ENCODE measurements at regions not wholly inside any gene's neighbourhood (a gene's known extent, or its start where the extent isn't known, plus 50 kb on each side); places are given as distances from the start of the nearest gene placed in this dataset.

GRCh38 chr13:81671064-81671463 lies 1330.1 kb upstream of the SPRY2 start:
- Histone ChIP-seq H3K36me3 (replicated peaks) (no peaks in the 10 kb centered on the region), H3K4me3 (ENCODE audit: low read depth, low read length) (no peak overlapping the region), H3K27me3 (replicated peaks) (no peaks in the 10 kb centered on the region), H3K27ac (no peak overlapping the region)
- no peak for TF ChIP-seq CTCF (IDR thresholded peaks at IDR 0.05; ENCODE audit: low read depth, low read length, missing control alignments)
- no peak for DNase-seq
- in situ Hi-C loops (cut with HindIII; ENCODE audit: low pct_ligation_motif_present, low sequenced_read_pairs), result no loop called here

GRCh38 chr13:81670048-81670447 lies 1329.1 kb upstream of the SPRY2 start:
- DNase-seq, result no peak
- Histone ChIP-seq H3K36me3 (replicated peaks) (no peaks in the 10 kb centered on the region), H3K27ac (no peak overlapping the region), H3K27me3 (replicated peaks) (no peaks in the 10 kb centered on the region), H3K4me3 (ENCODE audit: low read depth, low read length) (no peak overlapping the region)
- TF ChIP-seq CTCF (IDR thresholded peaks at IDR 0.05; ENCODE audit: low read depth, low read length, missing control alignments), result no peak
- in situ Hi-C loops (cut with HindIII; ENCODE audit: low pct_ligation_motif_present, low sequenced_read_pairs), result no loop called here

- no peak for DNase-seq
- no peak overlapping the region for H3K4me3 ChIP-seq (ENCODE audit: low read depth, low read length)
- in situ Hi-C loops (cut with HindIII; ENCODE audit: low pct_ligation_motif_present, low sequenced_read_pairs), result no loop called here
- no peaks in the 10 kb centered on the region for H3K36me3 ChIP-seq (replicated peaks)
- no peaks in the 10 kb centered on the region for H3K27me3 ChIP-seq (replicated peaks)
- TF ChIP-seq CTCF (IDR thresholded peaks at IDR 0.05; ENCODE audit: low read depth, low read length, missing control alignments), result no peak
- no peak overlapping the region for H3K27ac ChIP-seq
Observed at GRCh38 chr13:81664872-81665271, 1323.9 kb upstream of the SPRY2 start.

GRCh38 chr13:81659984-81660383 lies 1319.1 kb upstream of the SPRY2 start:
- no peak overlapping the region for H3K4me3 ChIP-seq (ENCODE audit: low read depth, low read length)
- no peaks in the 10 kb centered on the region for H3K27me3 ChIP-seq (replicated peaks)
- DNase-seq, result no peak
- TF ChIP-seq CTCF (IDR thresholded peaks at IDR 0.05; ENCODE audit: low read depth, low read length, missing control alignments), result no peak
- H3K36me3 ChIP-seq (replicated peaks), result no peaks in the 10 kb centered on the region
- in situ Hi-C loops (cut with HindIII; ENCODE audit: low pct_ligation_motif_present, low sequenced_read_pairs), result no loop called here
- H3K27ac ChIP-seq, result no peak overlapping the region

- Histone ChIP-seq H3K27me3 (replicated peaks) (no peaks in the 10 kb centered on the region), H3K4me3 (ENCODE audit: low read depth, low read length) (no peak overlapping the region), H3K36me3 (replicated peaks) (no peaks in the 10 kb centered on the region), H3K27ac (no peak overlapping the region)
- no peak for TF ChIP-seq CTCF (IDR thresholded peaks at IDR 0.05; ENCODE audit: low read depth, low read length, missing control alignments)
- DNase-seq, result no peak
- in situ Hi-C loops (cut with HindIII; ENCODE audit: low pct_ligation_motif_present, low sequenced_read_pairs), result no loop called here
Observed at GRCh38 chr13:81658598-81659370, 1317.9 kb upstream of the SPRY2 start.
